Activated CD4-positive, alpha-beta memory T cell treated with anti-CD3 and anti-CD28 coated beads for 36 hours (primary cell): ENCODE measurements at regions not wholly inside any gene's neighbourhood (a gene's known extent, or its start where the extent isn't known, plus 50 kb on each side); places are given as distances from the start of the nearest gene placed in this dataset.

ENCODE experiments used
- CTCF ChIA-PET: fragments of 350-600 bp; sonication (Branson Sonifier 250); formaldehyde crosslinking; loops from one replicate; lab custom pipeline; 2021; ENCODE audit warnings: antibody characterized with exemption, inconsistent platforms; lab: Charles Lee
- POLR2A ChIA-PET: fragments of 350-600 bp; sonication (Branson Sonifier 250); formaldehyde crosslinking; loops from one replicate; lab custom pipeline; 2021; ENCODE audit warnings: antibody characterized with exemption; lab: Charles Lee
- DNase-seq: peaks from one replicate; pipeline ENCODE4 v3.0.0-alpha.2; 2020
- H3K27ac Mint-ChIP-seq: one replicate; pipeline ENCODE4 v1.8.0; 2021; ENCODE audit warnings: mixed read lengths
- H3K27me3 Mint-ChIP-seq: one replicate; pipeline ENCODE4 v1.8.0; 2021; ENCODE audit warnings: mixed read lengths
- H3K36me3 Mint-ChIP-seq: one replicate; pipeline ENCODE4 v1.8.0; 2021; ENCODE audit warnings: mixed read lengths
- H3K4me1 Mint-ChIP-seq: one replicate; pipeline ENCODE4 v1.8.0; 2021; ENCODE audit warnings: low read depth, mixed read lengths
- H3K4me3 Mint-ChIP-seq: one replicate; pipeline ENCODE4 v1.8.0; 2021; ENCODE audit warnings: mild to moderate bottlenecking, mixed read lengths
- H3K9me3 Mint-ChIP-seq: one replicate; pipeline ENCODE4 v1.8.0; 2021; ENCODE audit warnings: mixed read lengths
- intact Hi-C: fragments of 100-400 bp; cut with micrococcal nuclease; formaldehyde crosslinking; loops from one replicate; pipeline ENCODE4 v1.15.1; 2023

- no peaks in the 10 kb centered on the region for H3K36me3 Mint-ChIP-seq
- intact Hi-C loops: no loop called here
- H3K27me3 Mint-ChIP-seq: peaks cover 2% of the 10 kb centered on the region
- H3K27ac Mint-ChIP-seq: no peak overlapping the region
- no peak overlapping the region for H3K4me3 Mint-ChIP-seq
- no peaks in the 10 kb centered on the region for H3K9me3 Mint-ChIP-seq
- no peak for DNase-seq
- POLR2A ChIA-PET: no interaction called here
- CTCF ChIA-PET: no interaction called here
- no peaks in the 10 kb centered on the region for H3K4me1 Mint-ChIP-seq
Observed at GRCh38 chr6:8361259-8361658, 74.1 kb downstream of the SLC35B3 start.

- DNase-seq: no peak
- H3K27me3 Mint-ChIP-seq: no peaks in the 10 kb centered on the region
- CTCF ChIA-PET: no interaction called here
- H3K36me3 Mint-ChIP-seq: no peaks in the 10 kb centered on the region
- POLR2A ChIA-PET: no interaction called here
- H3K9me3 Mint-ChIP-seq: no peaks in the 10 kb centered on the region
- H3K4me3 Mint-ChIP-seq: no peak overlapping the region
- no peak overlapping the region for H3K27ac Mint-ChIP-seq
- no peaks in the 10 kb centered on the region for H3K4me1 Mint-ChIP-seq
- intact Hi-C loops: no loop called here
Observed at GRCh38 chr6:8352966-8353340, 82.4 kb downstream of the SLC35B3 start.

- Mint-ChIP-seq H3K9me3 (no peaks in the 10 kb centered on the region), H3K4me3 (no peak overlapping the region), H3K36me3 (no peaks in the 10 kb centered on the region), H3K4me1 (no peaks in the 10 kb centered on the region), H3K27me3 (no peaks in the 10 kb centered on the region), H3K27ac (no peak overlapping the region)
- ChIA-PET POLR2A (no interaction called here), CTCF (no interaction called here)
- DNase-seq: no peak
- intact Hi-C loops: no loop called here
Observed at GRCh38 chr6:8352335-8352965, 82.9 kb downstream of the SLC35B3 start.

- intact Hi-C loops: no loop called here
- CTCF ChIA-PET: no interaction called here
- peaks cover 7% of the 10 kb centered on the region for H3K9me3 Mint-ChIP-seq
- H3K27ac Mint-ChIP-seq: no peak overlapping the region
- no peak for DNase-seq
- H3K36me3 Mint-ChIP-seq: no peaks in the 10 kb centered on the region
- H3K4me1 Mint-ChIP-seq: no peaks in the 10 kb centered on the region
- POLR2A ChIA-PET: no interaction called here
- H3K27me3 Mint-ChIP-seq: peaks cover 6% of the 10 kb centered on the region
- no peak overlapping the region for H3K4me3 Mint-ChIP-seq
Observed at GRCh38 chr6:8343600-8343999, 91.7 kb downstream of the SLC35B3 start.

- CTCF ChIA-PET: no interaction called here
- H3K4me1 Mint-ChIP-seq: no peaks in the 10 kb centered on the region
Observed at GRCh38 chr6:8342241-8342819, 93.0 kb downstream of the SLC35B3 start.

GRCh38 chr6:8337147-8337546, 98.2 kb downstream of the SLC35B3 start:
- intact Hi-C loops: no loop called here
- Mint-ChIP-seq H3K9me3 (no peaks in the 10 kb centered on the region), H3K36me3 (no peaks in the 10 kb centered on the region), H3K27me3 (peaks cover 2% of the 10 kb centered on the region), H3K27ac (no peak overlapping the region), H3K4me1 (no peaks in the 10 kb centered on the region), H3K4me3 (no peak overlapping the region)
- CTCF ChIA-PET: no interaction called here
- POLR2A ChIA-PET: no interaction called here
- DNase-seq: no peak

More at GRCh38 chr6:8342241-8342819, 93.0 kb downstream of the SLC35B3 start:
- POLR2A ChIA-PET: no interaction called here
- Mint-ChIP-seq H3K9me3 (peaks cover 7% of the 10 kb centered on the region), H3K27ac (no peak overlapping the region), H3K4me3 (no peak overlapping the region), H3K27me3 (peaks cover 6% of the 10 kb centered on the region), H3K36me3 (no peaks in the 10 kb centered on the region)
- intact Hi-C loops: no loop called here
- DNase-seq: no peak

- no peaks in the 10 kb centered on the region for H3K9me3 Mint-ChIP-seq
- ChIA-PET POLR2A (no interaction called here), CTCF (no interaction called here)
- no peaks in the 10 kb centered on the region for H3K4me1 Mint-ChIP-seq
- no peak overlapping the region for H3K27ac Mint-ChIP-seq
- no peak for DNase-seq
- peaks cover 2% of the 10 kb centered on the region for H3K27me3 Mint-ChIP-seq
- H3K4me3 Mint-ChIP-seq: no peak overlapping the region
- intact Hi-C loops: no loop called here
- H3K36me3 Mint-ChIP-seq: no peaks in the 10 kb centered on the region
Observed at GRCh38 chr6:8336406-8337057, 98.8 kb downstream of the SLC35B3 start.

GRCh38 chr6:8335896-8336295, 99.4 kb downstream of the SLC35B3 start:
- Mint-ChIP-seq H3K36me3 (no peaks in the 10 kb centered on the region), H3K4me3 (no peak overlapping the region), H3K9me3 (no peaks in the 10 kb centered on the region), H3K27me3 (peaks cover 2% of the 10 kb centered on the region), H3K4me1 (no peaks in the 10 kb centered on the region), H3K27ac (no peak overlapping the region)
- POLR2A ChIA-PET: no interaction called here
- DNase-seq: no peak
- CTCF ChIA-PET: no interaction called here
- intact Hi-C loops: no loop called here

GRCh38 chr6:8335381-8335780, 100.0 kb downstream of the SLC35B3 start:
- Mint-ChIP-seq H3K36me3 (no peaks in the 10 kb centered on the region), H3K4me3 (no peak overlapping the region), H3K9me3 (no peaks in the 10 kb centered on the region), H3K27me3 (peaks cover 2% of the 10 kb centered on the region), H3K27ac (no peak overlapping the region), H3K4me1 (no peaks in the 10 kb centered on the region)
- intact Hi-C loops: no loop called here
- POLR2A ChIA-PET: no interaction called here
- DNase-seq: no peak
- CTCF ChIA-PET: no interaction called here

- CTCF ChIA-PET: interaction anchor here (0.7 kb wide), 1 partner anchor 115 kb away, joined by 3 read pairs; no protein-coding TSS in a partner anchor
- Mint-ChIP-seq H3K9me3 (no peaks in the 10 kb centered on the region), H3K27ac (no peak overlapping the region), H3K4me3 (no peak overlapping the region), H3K4me1 (no peaks in the 10 kb centered on the region), H3K27me3 (no peaks in the 10 kb centered on the region), H3K36me3 (no peaks in the 10 kb centered on the region)
- intact Hi-C loops: no loop called here
- POLR2A ChIA-PET: no interaction called here
- no peak for DNase-seq
Observed at GRCh38 chr6:8334113-8334512, 101.2 kb downstream of the SLC35B3 start.

GRCh38 chr6:8329562-8329961, 105.8 kb downstream of the SLC35B3 start:
- intact Hi-C loops: no loop called here
- no peak overlapping the region for H3K4me3 Mint-ChIP-seq
- no peaks in the 10 kb centered on the region for H3K9me3 Mint-ChIP-seq
- H3K27ac Mint-ChIP-seq: no peak overlapping the region
- H3K36me3 Mint-ChIP-seq: no peaks in the 10 kb centered on the region
- no peaks in the 10 kb centered on the region for H3K4me1 Mint-ChIP-seq
- peaks cover 2% of the 10 kb centered on the region for H3K27me3 Mint-ChIP-seq
- CTCF ChIA-PET: no interaction called here
- POLR2A ChIA-PET: no interaction called here
- DNase-seq: no peak

- Mint-ChIP-seq H3K27me3 (peaks cover 2% of the 10 kb centered on the region), H3K4me1 (no peaks in the 10 kb centered on the region), H3K4me3 (no peak overlapping the region), H3K36me3 (no peaks in the 10 kb centered on the region), H3K27ac (no peak overlapping the region), H3K9me3 (no peaks in the 10 kb centered on the region)
- no peak for DNase-seq
- intact Hi-C loops: no loop called here
- ChIA-PET CTCF (no interaction called here), POLR2A (no interaction called here)
Observed at GRCh38 chr6:8325743-8326142, 109.6 kb downstream of the SLC35B3 start.

GRCh38 chr6:8322659-8323058, 112.7 kb downstream of the SLC35B3 start:
- CTCF ChIA-PET: interaction anchor here (0.6 kb wide), 1 partner anchor 10 kb away, joined by 3 read pairs; no protein-coding TSS in a partner anchor

More at GRCh38 chr6:8322659-8323058, 112.7 kb downstream of the SLC35B3 start:
- no peaks in the 10 kb centered on the region for H3K4me1 Mint-ChIP-seq
- H3K27ac Mint-ChIP-seq: no peak overlapping the region
- no peak overlapping the region for H3K4me3 Mint-ChIP-seq
- no peaks in the 10 kb centered on the region for H3K36me3 Mint-ChIP-seq
- POLR2A ChIA-PET: no interaction called here
- DNase-seq: no peak
- H3K9me3 Mint-ChIP-seq: no peaks in the 10 kb centered on the region
- intact Hi-C loops: no loop called here
- no peaks in the 10 kb centered on the region for H3K27me3 Mint-ChIP-seq
